Activated CD8-positive, alpha-beta T cell treated with anti-CD3 and anti-CD28 coated beads, Interleukin-2, amount 10 ng/mL, durations not matched to agents 7 days and 5 days (primary cell): ENCODE measurements at regions not wholly inside any gene's neighbourhood (a gene's known extent, or its start where the extent isn't known, plus 50 kb on each side); places are given as distances from the start of the nearest gene placed in this dataset.
A peak's percentile ranks its signal among the peaks of the same experiment; 100 is the strongest.

ENCODE experiments used
- ATAC-seq: fragments of 150-1000 bp; cut with Tn5 transposase; one replicate; pipeline ENCODE4 v1.10.0; 2021; ENCODE audit warnings: moderate library complexity
- CTCF ChIA-PET: fragments of 350-600 bp; sonication (Branson Sonifier 250); formaldehyde crosslinking; loops from one replicate; lab custom pipeline; 2021; ENCODE audit warnings: antibody characterized with exemption; lab: Charles Lee
- POLR2A ChIA-PET: fragments of 350-600 bp; sonication (Branson Sonifier 250); formaldehyde crosslinking; loops from one replicate; lab custom pipeline; 2021; ENCODE audit warnings: antibody characterized with exemption; lab: Charles Lee
- DNase-seq: peaks from one replicate; pipeline ENCODE4 v3.0.0-alpha.2; 2020
- H3K27ac Mint-ChIP-seq: one replicate; pipeline ENCODE4 v1.8.0; 2021; ENCODE audit warnings: mild to moderate bottlenecking, mixed read lengths
- H3K27me3 Mint-ChIP-seq: one replicate; pipeline ENCODE4 v1.8.0; 2021; ENCODE audit warnings: low read depth, mixed read lengths
- H3K36me3 Mint-ChIP-seq: one replicate; pipeline ENCODE4 v1.8.0; 2021; ENCODE audit warnings: low read depth, mixed read lengths
- H3K4me1 Mint-ChIP-seq: one replicate; pipeline ENCODE4 v1.8.0; 2021; ENCODE audit warnings: low read depth, mixed read lengths
- H3K4me3 Mint-ChIP-seq: one replicate; pipeline ENCODE4 v1.8.0; 2021; ENCODE audit warnings: mild to moderate bottlenecking, mixed read lengths
- H3K9me3 Mint-ChIP-seq: one replicate; pipeline ENCODE4 v1.8.0; 2022; ENCODE audit warnings: mixed read lengths; ENCODE audit not compliant: insufficient read depth

DNA sequence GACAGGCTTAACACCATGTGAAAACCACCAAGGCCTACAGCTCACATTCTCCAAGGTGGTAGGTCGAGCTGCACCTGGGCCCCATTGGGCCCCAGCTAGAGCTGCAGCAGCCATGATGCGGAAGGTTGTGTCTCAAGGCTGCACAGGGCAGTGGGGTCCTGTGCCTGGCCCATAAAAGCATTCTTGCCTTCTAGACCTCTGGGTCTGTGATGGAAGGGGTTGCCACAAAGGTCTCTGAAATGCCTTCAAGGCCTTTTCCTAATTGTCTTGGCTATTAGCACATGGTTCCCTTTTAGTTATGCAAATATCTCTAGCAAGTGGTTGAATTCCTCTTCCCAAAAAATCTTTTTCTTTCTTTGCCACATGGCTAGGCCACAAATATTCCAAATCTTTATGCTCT lies 52.5 kb upstream of the C11orf58 start:
- ChIA-PET CTCF (no interaction called here), POLR2A (no interaction called here)
- Mint-ChIP-seq H3K9me3 (no peaks in the 10 kb centered on the region), H3K36me3 (no peaks in the 10 kb centered on the region), H3K4me1 (no peaks in the 10 kb centered on the region), H3K27ac (no peak overlapping the region), H3K4me3 (no peak overlapping the region), H3K27me3 (no peaks in the 10 kb centered on the region)
- ATAC-seq (no peak), DNase-seq (no peak)

DNA sequence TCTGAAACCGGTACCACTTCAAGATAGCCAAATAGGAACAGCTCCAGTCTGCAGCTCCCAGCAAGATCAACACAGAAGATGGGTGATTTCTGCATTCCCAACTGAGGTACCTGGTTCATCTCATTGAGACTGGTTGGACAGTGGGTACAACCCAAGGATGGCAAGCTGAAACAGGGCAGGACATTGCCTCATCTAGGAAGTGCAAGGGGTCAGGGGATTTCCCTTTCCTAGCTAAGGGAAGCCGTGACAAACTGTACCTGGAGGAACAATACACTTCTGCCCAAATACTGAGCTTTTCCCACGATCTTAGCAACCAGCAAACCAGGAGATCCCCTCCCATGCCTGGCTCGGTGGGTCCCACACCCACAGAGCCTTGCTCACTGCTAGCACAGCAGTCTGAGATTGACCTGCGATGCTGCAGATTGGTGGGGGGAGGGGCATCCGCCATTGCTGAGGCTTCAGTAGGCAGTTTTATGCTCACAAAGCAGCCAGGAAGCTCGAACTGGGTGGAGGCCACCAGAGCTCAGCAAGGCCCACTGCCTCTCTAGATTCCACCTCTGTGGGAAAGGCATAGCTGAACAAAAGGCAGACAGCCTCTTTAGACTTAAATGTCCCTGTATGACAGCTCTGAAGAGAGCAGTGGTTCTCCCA lies 59.9 kb upstream of the C11orf58 start:
- ATAC-seq (no peak), DNase-seq (no peak)
- H3K4me3 Mint-ChIP-seq: no peak overlapping the region
- no peaks in the 10 kb centered on the region for H3K4me1 Mint-ChIP-seq
- no peaks in the 10 kb centered on the region for H3K27me3 Mint-ChIP-seq
- H3K36me3 Mint-ChIP-seq: no peaks in the 10 kb centered on the region
- CTCF ChIA-PET: no interaction called here
- POLR2A ChIA-PET: no interaction called here
- H3K9me3 Mint-ChIP-seq: no peaks in the 10 kb centered on the region
- no peak overlapping the region for H3K27ac Mint-ChIP-seq

DNA sequence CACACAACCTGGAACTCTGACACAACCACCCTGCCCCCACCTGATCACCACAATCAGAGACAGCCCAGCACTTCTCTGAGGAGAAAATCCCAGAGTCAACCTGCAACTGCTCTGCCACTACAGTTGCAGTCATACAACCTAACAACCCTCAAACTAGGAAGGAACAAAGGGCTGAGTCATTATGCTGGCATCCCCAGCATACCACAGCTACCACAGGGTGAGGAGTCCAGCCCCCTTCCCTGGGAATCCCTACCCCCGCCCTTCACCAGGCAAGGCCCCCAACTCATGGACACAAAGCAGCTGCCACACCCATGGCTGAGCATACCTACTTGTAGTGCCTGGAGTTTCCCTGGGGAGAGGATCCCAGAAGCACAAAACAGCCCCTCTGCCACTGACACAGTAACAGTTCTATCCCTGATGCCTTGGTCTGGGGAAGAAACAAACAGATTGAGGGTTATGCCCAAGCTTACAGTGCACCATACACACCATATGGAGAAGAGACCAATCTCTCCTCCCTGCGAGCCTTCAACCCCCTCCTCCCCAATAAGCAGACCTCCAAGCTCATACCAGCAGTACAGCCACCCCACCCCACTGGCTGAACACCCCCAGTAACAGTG lies 68.5 kb upstream of the C11orf58 start:
- Mint-ChIP-seq H3K9me3 (no peaks in the 10 kb centered on the region), H3K4me1 (no peaks in the 10 kb centered on the region), H3K27me3 (no peaks in the 10 kb centered on the region), H3K36me3 (no peaks in the 10 kb centered on the region), H3K27ac (no peak overlapping the region), H3K4me3 (no peak overlapping the region)
- ATAC-seq (no peak), DNase-seq (no peak)
- ChIA-PET CTCF (no interaction called here), POLR2A (no interaction called here)

DNA sequence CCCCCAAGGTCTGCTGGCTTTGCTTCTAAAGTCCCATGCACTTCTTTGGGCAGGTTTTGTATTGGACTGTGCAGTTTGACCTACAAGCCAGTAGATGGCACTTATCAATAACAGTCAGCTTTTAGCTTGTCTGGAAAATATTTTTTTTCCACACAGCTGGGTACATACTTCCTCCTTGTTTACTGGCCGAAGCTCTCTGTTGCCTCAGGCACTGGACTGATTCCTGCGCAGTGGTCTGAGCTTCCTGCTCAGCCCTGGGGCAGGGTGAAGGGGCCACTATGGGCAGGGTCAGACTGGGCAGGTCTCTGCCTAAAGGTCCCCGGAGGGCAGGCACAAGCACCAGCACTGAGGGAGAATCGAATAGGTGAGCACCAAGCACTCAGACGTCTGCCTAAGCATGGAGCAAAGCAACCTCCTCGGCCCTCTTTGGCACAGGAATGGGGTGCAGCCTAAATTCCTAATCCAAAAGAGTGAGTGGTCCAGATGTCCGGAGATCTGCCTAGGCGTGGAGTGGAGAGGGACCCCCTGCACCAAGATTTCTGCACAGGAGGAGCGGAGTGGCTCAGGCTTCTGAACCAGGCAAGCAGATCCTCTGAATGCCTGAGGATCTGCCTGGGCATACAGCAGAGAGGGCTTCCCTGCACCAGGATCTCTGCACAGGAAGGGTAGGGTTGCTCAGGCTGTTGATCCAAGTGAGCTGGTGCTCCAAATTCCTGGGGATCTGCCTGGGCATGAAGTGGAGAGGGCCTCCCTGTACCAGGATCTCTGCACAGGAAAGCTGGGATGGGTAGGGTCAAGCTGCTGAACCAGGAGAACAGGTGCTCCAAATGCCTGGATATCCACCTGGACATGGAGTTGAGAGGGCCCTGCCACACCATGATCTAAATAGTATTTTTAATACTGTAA lies 105.9 kb upstream of the C11orf58 start:
- DNase-seq (no peak), ATAC-seq (no peak)
- peaks cover 2% of the 10 kb centered on the region for H3K9me3 Mint-ChIP-seq
- H3K4me1 Mint-ChIP-seq: no peaks in the 10 kb centered on the region
- H3K36me3 Mint-ChIP-seq: no peaks in the 10 kb centered on the region
- ChIA-PET CTCF (no interaction called here), POLR2A (no interaction called here)
- H3K27me3 Mint-ChIP-seq: no peaks in the 10 kb centered on the region
- no peak overlapping the region for H3K4me3 Mint-ChIP-seq
- no peak overlapping the region for H3K27ac Mint-ChIP-seq

DNA sequence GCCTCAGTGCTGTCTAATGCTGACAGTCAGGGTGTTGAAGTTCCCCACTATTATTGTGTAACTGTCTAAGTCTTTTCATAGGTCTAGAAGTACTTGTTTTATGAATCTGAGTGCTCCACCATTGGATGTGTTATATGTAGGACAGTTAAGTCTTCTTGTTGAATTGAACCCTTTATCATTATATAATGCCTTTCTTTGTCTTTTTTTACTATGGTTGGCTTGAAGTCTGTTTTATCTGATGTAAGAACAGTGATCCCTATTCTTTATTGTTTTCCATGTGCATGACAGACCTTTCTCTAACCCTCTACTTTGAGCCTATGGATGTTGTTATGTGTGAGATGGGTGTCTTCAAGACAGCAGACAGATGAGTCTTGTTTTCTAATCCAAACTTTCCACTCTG lies 107.8 kb upstream of the C11orf58 start:
- no peaks in the 10 kb centered on the region for H3K36me3 Mint-ChIP-seq
- no peaks in the 10 kb centered on the region for H3K9me3 Mint-ChIP-seq

DNA sequence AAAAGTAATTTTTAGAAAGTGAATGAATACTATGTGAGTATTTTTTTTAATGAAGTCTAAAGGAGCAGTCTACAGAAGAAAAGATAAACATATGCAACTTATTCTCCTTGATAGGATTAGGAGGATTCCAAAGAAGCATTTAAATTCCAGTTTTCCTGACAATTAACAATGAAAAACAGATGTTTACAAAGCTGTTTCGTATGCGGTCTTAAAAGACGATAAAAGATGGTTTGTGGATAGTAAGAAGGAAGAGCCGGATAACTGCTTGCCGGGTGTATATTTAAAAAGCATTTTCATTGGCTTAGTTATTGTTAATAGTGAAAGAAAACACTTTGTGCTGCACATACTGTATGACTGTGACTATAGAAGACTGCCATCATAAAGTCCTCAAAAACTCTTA lies 120.0 kb upstream of the C11orf58 start:
- POLR2A ChIA-PET: no interaction called here
- DNase-seq (no peak), ATAC-seq (no peak)
- CTCF ChIA-PET: no interaction called here
- no peak overlapping the region for H3K27ac Mint-ChIP-seq
- peaks cover 10% of the 10 kb centered on the region for H3K4me1 Mint-ChIP-seq
- H3K36me3 Mint-ChIP-seq: no peaks in the 10 kb centered on the region
- H3K27me3 Mint-ChIP-seq: peaks cover 26% of the 10 kb centered on the region
- H3K9me3 Mint-ChIP-seq: no peaks in the 10 kb centered on the region
- H3K4me3 Mint-ChIP-seq: no peak overlapping the region

More for the DNA sequence above, 107.8 kb upstream of the C11orf58 start:
- no peak overlapping the region for H3K27ac Mint-ChIP-seq
- H3K27me3 Mint-ChIP-seq: no peaks in the 10 kb centered on the region
- H3K4me1 Mint-ChIP-seq: no peaks in the 10 kb centered on the region
- ChIA-PET POLR2A (no interaction called here), CTCF (no interaction called here)
- ATAC-seq (no peak), DNase-seq (no peak)
- H3K4me3 Mint-ChIP-seq: no peak overlapping the region

DNA sequence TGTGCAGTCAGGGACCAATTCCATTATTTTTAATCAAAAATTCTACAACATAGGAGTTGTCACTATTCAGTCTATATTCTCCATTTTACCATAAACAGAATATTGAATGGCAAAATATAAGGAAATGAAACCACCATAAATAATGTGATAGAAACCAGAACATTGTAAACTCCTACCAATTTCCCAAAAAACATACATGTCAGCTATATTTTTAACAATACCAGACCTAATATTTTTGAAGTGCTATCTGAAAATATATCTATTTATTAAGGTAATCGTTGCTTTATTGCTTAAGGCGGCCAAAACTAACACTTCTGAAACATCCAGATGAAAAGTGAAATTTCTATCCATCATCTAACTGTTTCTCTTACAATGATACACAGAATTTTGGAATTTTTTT lies 123.0 kb upstream of the C11orf58 start:
- Mint-ChIP-seq H3K4me3 (no peak overlapping the region), H3K27ac (no peak overlapping the region), H3K4me1 (peaks cover 21% of the 10 kb centered on the region), H3K9me3 (no peaks in the 10 kb centered on the region), H3K36me3 (peaks cover 3% of the 10 kb centered on the region), H3K27me3 (peaks cover 51% of the 10 kb centered on the region)
- DNase-seq (no peak), ATAC-seq (no peak)
- CTCF ChIA-PET: no interaction called here
- POLR2A ChIA-PET: no interaction called here

DNA sequence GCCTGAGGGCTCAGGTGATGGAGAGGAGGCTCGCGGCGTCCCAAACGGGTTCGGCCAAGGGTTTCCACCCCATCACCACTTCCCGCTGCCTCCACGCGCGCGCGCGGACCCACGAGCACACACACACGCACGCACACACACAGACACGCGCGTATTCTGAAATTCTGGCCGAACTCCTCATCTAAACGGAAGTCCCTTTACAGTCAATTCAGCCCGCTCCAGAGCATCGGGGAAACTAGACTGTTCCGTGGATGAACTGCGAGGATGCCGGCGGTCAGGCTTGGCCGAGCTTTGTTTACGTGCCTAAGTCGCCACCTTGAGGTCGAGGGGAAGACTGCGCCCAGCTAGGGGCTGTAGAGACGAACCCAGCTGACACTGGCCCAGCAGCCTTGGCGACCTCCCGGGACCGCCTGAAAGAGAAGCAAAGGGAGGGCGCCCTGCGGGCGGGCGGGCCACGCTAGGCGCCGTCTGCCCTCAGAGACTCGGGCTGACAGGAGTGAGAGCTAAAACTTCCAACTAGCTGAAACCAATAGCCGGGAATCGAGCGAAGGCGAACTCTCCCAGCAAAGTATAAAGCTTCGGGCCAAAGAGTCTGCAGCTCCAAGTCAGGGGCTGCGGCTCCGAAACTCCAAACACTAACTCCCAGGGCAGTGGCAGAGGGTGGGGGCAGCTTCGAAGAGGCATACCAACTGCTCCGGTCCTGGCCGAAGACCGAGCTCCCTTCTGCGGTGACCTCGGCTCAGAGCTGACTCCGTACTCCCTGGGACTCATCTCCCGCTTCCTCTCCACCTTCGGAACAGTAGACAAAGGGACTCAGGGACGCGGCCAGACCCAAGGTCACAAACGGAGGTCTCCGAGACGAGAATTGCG lies 124.7 kb upstream of the C11orf58 start:
- CTCF ChIA-PET: interaction anchor here (0.6 to 2.8 kb wide), 18 partner anchors 10 to 1336 kb away, joined by 3 to 19 read pairs (median 3); no protein-coding TSS in a partner anchor
- no peaks in the 10 kb centered on the region for H3K9me3 Mint-ChIP-seq
- no peak overlapping the region for H3K27ac Mint-ChIP-seq
- H3K4me1 Mint-ChIP-seq: peaks cover 21% of the 10 kb centered on the region
- peaks cover 51% of the 10 kb centered on the region for H3K27me3 Mint-ChIP-seq
- POLR2A ChIA-PET: interaction anchor here (0.6 kb wide), 2 partner anchors 281 to 443 kb away, joined by 3 read pairs; no protein-coding TSS in a partner anchor
- peak; percentile 96 for ATAC-seq
- peaks cover 3% of the 10 kb centered on the region for H3K36me3 Mint-ChIP-seq
- peak; percentile 79 for DNase-seq
- H3K4me3 Mint-ChIP-seq: peak overlapping the region; percentile 56

DNA sequence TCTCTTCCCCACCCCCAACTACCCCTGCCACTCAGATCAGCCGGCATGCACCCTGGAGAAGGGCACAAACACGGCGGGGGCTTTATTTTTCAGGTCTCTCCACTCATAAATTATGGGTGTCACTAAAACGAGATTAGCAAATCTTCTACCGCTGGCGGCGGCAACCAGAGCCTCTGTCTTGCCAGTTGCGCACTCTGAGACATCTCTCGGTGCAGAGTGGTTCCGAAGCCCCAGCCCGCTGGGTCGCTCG lies 125.3 kb upstream of the C11orf58 start:
- H3K27ac Mint-ChIP-seq: no peak overlapping the region
- ChIA-PET POLR2A (no interaction called here), CTCF (interaction anchor here (0.9 to 2.8 kb wide), 11 partner anchors 9 to 1336 kb away, joined by 3 to 19 read pairs (median 3); no protein-coding TSS in a partner anchor)
- ATAC-seq: peak; percentile 24
- peaks cover 48% of the 10 kb centered on the region for H3K27me3 Mint-ChIP-seq
- DNase-seq: no peak
- peaks cover 21% of the 10 kb centered on the region for H3K4me1 Mint-ChIP-seq
- H3K36me3 Mint-ChIP-seq: peaks cover 3% of the 10 kb centered on the region
- no peaks in the 10 kb centered on the region for H3K9me3 Mint-ChIP-seq
- H3K4me3 Mint-ChIP-seq: peak overlapping the region; percentile 56

DNA sequence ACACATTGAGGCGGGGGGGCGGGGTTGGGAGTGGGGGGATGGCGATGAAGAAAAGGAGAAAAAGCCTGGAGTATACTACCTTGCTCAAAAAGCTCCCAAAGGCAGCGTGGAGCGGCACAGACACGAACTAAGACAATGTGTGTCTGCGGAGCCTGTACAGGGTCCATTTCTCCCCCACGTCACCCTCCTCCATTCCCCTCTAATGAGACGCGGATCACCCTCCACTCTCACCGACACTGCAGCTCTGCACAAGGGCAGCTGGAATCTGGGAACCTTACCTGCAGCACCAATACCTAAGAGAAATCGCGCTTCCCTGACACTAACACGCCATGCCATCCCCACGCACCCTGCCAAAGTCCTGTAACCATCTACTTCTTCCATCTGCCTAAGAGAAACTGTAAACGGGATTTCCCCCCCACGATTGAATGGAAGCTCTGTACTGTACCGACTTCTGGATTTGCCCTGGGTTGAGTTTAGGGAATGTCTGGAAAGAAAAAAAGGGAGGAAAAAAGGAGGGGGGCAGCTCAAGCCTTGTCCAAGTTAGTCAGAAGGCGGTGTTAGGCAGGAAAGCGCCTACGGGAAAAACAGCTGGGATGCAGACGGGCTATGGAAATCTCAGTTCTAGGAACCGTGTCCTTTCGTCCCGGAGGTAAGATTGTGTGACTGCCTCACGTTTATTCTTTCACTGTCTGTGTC lies 125.7 kb upstream of the C11orf58 start:
- H3K4me1 Mint-ChIP-seq: peaks cover 21% of the 10 kb centered on the region
- H3K36me3 Mint-ChIP-seq: peaks cover 3% of the 10 kb centered on the region
- peak overlapping the region; percentile 56 for H3K4me3 Mint-ChIP-seq
- no peaks in the 10 kb centered on the region for H3K9me3 Mint-ChIP-seq
- no peak overlapping the region for H3K27ac Mint-ChIP-seq
- no peak for DNase-seq
- POLR2A ChIA-PET: no interaction called here
- no peak for ATAC-seq
- CTCF ChIA-PET: interaction anchor here (0.9 to 2.8 kb wide), 6 partner anchors 9 to 1335 kb away, joined by 3 to 19 read pairs (median 3); no protein-coding TSS in a partner anchor
- peaks cover 48% of the 10 kb centered on the region for H3K27me3 Mint-ChIP-seq
